Suprapubic skin (tissue), 4 donors: ENCODE measurements at regions not wholly inside any gene's neighbourhood (a gene's known extent, or its start where the extent isn't known, plus 50 kb on each side); places are given as distances from the start of the nearest gene placed in this dataset.

Experiments used
- DNase-seq, 2 donors: peaks; one replicate each; pipeline ENCODE4 v3.0.0-alpha.2; 2019; ENCODE audit warnings: low spot score in 2 of 2
- H3K27ac ChIP-seq: fragments of 200-600 bp; sonication (generic); one replicate; pipeline ENCODE4 v1.5.1; 2019
- H3K27me3 ChIP-seq: fragments of 200-600 bp; sonication (generic); one replicate; pipeline ENCODE4 v1.5.1; 2019
- H3K36me3 ChIP-seq: fragments of 200-600 bp; sonication (generic); one replicate; pipeline ENCODE4 v1.5.1; 2019
- H3K4me1 ChIP-seq: fragments of 200-600 bp; sonication (generic); one replicate; pipeline ENCODE4 v1.5.1; 2019
- H3K4me3 ChIP-seq: fragments of 200-600 bp; sonication (generic); one replicate; pipeline ENCODE4 v1.5.1; 2019; ENCODE audit warnings: mild to moderate bottlenecking
- H3K9me3 ChIP-seq: fragments of 200-600 bp; sonication (generic); one replicate; pipeline ENCODE4 v1.5.1; 2019
- CTCF ChIP-seq, 2 donors: fragments of 200-600 bp in 1 of 2; fragments of 450-650 bp in 1 of 2; sonication (generic) in 1 of 2; IDR thresholded peaks; one replicate each; pipeline ENCODE4 v1.5.1; 2016 to 2019; ENCODE audit warnings: antibody characterized with exemption in 2 of 2, mild to moderate bottlenecking in 1 of 2, moderate library complexity in 1 of 2
- EP300 ChIP-seq: sonication (generic); formaldehyde crosslinking; IDR thresholded peaks from one replicate; pipeline ENCODE4 v1.6.1; 2017; ENCODE audit warnings: antibody characterized with exemption
- POLR2A ChIP-seq, 2 donors: fragments of 450-650 bp; IDR thresholded peaks; one replicate each; pipeline ENCODE4 v1.6.1; 2017; ENCODE audit warnings: antibody characterized with exemption in 2 of 2, mild to moderate bottlenecking in 2 of 2, moderate library complexity in 2 of 2
- POLR2AphosphoS5 ChIP-seq, 3 donors: sonication (generic); formaldehyde crosslinking; IDR thresholded peaks; one replicate each; pipeline ENCODE4 v1.6.1; 2017; ENCODE audit warnings: antibody characterized with exemption in 3 of 3
- WGBS: methylation state at CpG from one replicate; pipeline ENCODE4 v1.1.5; 2018; 5-methylcytosine and 5-hydroxymethylcytosine counted together

- no peak for DNase-seq
- Histone ChIP-seq H3K4me1 (peaks cover 4% of the 10 kb centered on the region), H3K36me3 (no peaks in the 10 kb centered on the region), H3K27ac (no peak overlapping the region), H3K9me3 (no peaks in the 10 kb centered on the region), H3K27me3 (no peaks in the 10 kb centered on the region), H3K4me3 (no peak overlapping the region)
- WGBS: 22% methylated on average over 4 of the region's 4 CpGs
- TF ChIP-seq EP300 (no peak), POLR2AphosphoS5 (IDR thresholded peaks at IDR 0.05) (no peak), POLR2A (IDR thresholded peaks at IDR 0.05) (no peak), CTCF (IDR thresholded peaks at IDR 0.05) (no peak)
These were observed 560.5 kb downstream of the ACTR3B start for GRCh38 chr7:153320005-153320404.

- no peaks in the 10 kb centered on the region for H3K36me3 ChIP-seq
- DNase-seq: no peak
- no peaks in the 10 kb centered on the region for H3K27me3 ChIP-seq
- 25% methylated on average over 4 of the region's 4 CpGs for WGBS
- no peak overlapping the region for H3K4me3 ChIP-seq
- H3K4me1 ChIP-seq: peaks cover 4% of the 10 kb centered on the region
- no peak for TF ChIP-seq POLR2A (IDR thresholded peaks at IDR 0.05)
- no peak for TF ChIP-seq EP300
- no peak for TF ChIP-seq CTCF (IDR thresholded peaks at IDR 0.05)
- no peak overlapping the region for H3K27ac ChIP-seq
- H3K9me3 ChIP-seq: no peaks in the 10 kb centered on the region
These were observed 561.1 kb downstream of the ACTR3B start for GRCh38 chr7:153320681-153321080.

- TF ChIP-seq EP300 (no peak), CTCF (IDR thresholded peaks at IDR 0.05) (no peak), POLR2AphosphoS5 (IDR thresholded peaks at IDR 0.05) (no peak), POLR2A (IDR thresholded peaks at IDR 0.05) (no peak)
- H3K4me1 ChIP-seq: peaks cover 4% of the 10 kb centered on the region
- 63% methylated on average over 11 of the region's 11 CpGs for WGBS
- H3K9me3 ChIP-seq: no peaks in the 10 kb centered on the region
- H3K27ac ChIP-seq: no peak overlapping the region
- H3K27me3 ChIP-seq: no peaks in the 10 kb centered on the region
- H3K36me3 ChIP-seq: no peaks in the 10 kb centered on the region
- H3K4me3 ChIP-seq: no peak overlapping the region
- no peak for DNase-seq
These were observed 563.4 kb downstream of the ACTR3B start for GRCh38 chr7:153322991-153323390.

- no peak overlapping the region for H3K27ac ChIP-seq
- DNase-seq: no peak
- H3K27me3 ChIP-seq: no peaks in the 10 kb centered on the region
- no peaks in the 10 kb centered on the region for H3K36me3 ChIP-seq
- H3K9me3 ChIP-seq: no peaks in the 10 kb centered on the region
- no peak overlapping the region for H3K4me3 ChIP-seq
- peaks cover 4% of the 10 kb centered on the region for H3K4me1 ChIP-seq
- WGBS: 82% methylated on average over 5 of the region's 5 CpGs
- TF ChIP-seq EP300 (no peak), POLR2A (IDR thresholded peaks at IDR 0.05) (no peak), CTCF (IDR thresholded peaks at IDR 0.05) (no peak), POLR2AphosphoS5 (IDR thresholded peaks at IDR 0.05) (no peak)
These were observed 564.5 kb downstream of the ACTR3B start for GRCh38 chr7:153324094-153324493.

GRCh38 chr7:153327683-153328082 is 568.1 kb downstream of the ACTR3B start:
- no peak overlapping the region for H3K27ac ChIP-seq
- H3K27me3 ChIP-seq: no peaks in the 10 kb centered on the region

More at GRCh38 chr7:153327683-153328082, 568.1 kb downstream of the ACTR3B start:
- H3K4me3 ChIP-seq: no peak overlapping the region
- H3K36me3 ChIP-seq: no peaks in the 10 kb centered on the region
- no peaks in the 10 kb centered on the region for H3K4me1 ChIP-seq
- no peak for DNase-seq
- no peak for TF ChIP-seq POLR2AphosphoS5 (IDR thresholded peaks at IDR 0.05)
- TF ChIP-seq CTCF (IDR thresholded peaks at IDR 0.05): no peak
- no peak for TF ChIP-seq POLR2A (IDR thresholded peaks at IDR 0.05)
- TF ChIP-seq EP300: no peak
- no peaks in the 10 kb centered on the region for H3K9me3 ChIP-seq
- WGBS: 78% methylated on average over 9 of the region's 9 CpGs
